Stimulated activated naive B cell treated with anti-CD40 and anti-IgM and Interleukin-4, amounts not matched to agents 10 μg/mL and 1 μg/mL and 100 μg/mL, for 72 hours (primary cell): ENCODE measurements at regions not wholly inside any gene's neighbourhood (a gene's known extent, or its start where the extent isn't known, plus 50 kb on each side); places are given as distances from the start of the nearest gene placed in this dataset.

Experiments used
- ATAC-seq, 2 donors: fragments of 150-1000 bp; cut with Tn5 transposase; replicated peaks; 2 replicates each; pipeline ENCODE4 v1.10.0; 2021; ENCODE audit warnings: moderate library complexity in 1 of 2
- DNase-seq: peaks from one replicate; pipeline ENCODE4 v3.0.0; 2021
- H3K27ac Mint-ChIP-seq: one replicate; pipeline ENCODE4 v1.8.0; 2022; ENCODE audit warnings: mild to moderate bottlenecking, mixed read lengths
- H3K27me3 Mint-ChIP-seq, 2 donors: one replicate each; pipeline ENCODE4 v1.8.0; 2022; ENCODE audit warnings: mixed read lengths in 2 of 2
- H3K36me3 Mint-ChIP-seq, 2 donors: one replicate each; pipeline ENCODE4 v1.8.0; 2022; ENCODE audit warnings: mixed read lengths in 2 of 2, mild to moderate bottlenecking in 1 of 2
- H3K4me1 Mint-ChIP-seq, 2 donors: one replicate each; pipeline ENCODE4 v1.8.0; 2022; ENCODE audit warnings: mixed read lengths in 2 of 2, mild to moderate bottlenecking in 1 of 2
- H3K4me3 Mint-ChIP-seq, 2 donors: one replicate each; pipeline ENCODE4 v1.8.0; 2022; ENCODE audit warnings: mild to moderate bottlenecking in 2 of 2, mixed read lengths in 2 of 2, moderate library complexity in 1 of 2
- H3K9me3 Mint-ChIP-seq, 2 donors: one replicate each; pipeline ENCODE4 v1.8.0; 2022; ENCODE audit warnings: mixed read lengths in 2 of 2, mild to moderate bottlenecking in 1 of 2

GRCh38 chr5:89900346-89900745, 509.2 kb downstream of the CETN3 start:
- H3K36me3 Mint-ChIP-seq = peaks cover 0 to 4% of the 10 kb centered on the region in 2 donors
- H3K27me3 Mint-ChIP-seq = peaks cover 0 to under 1% of the 10 kb centered on the region in 2 donors
- ATAC-seq (no peak), DNase-seq (no peak)
- no peak overlapping the region for H3K27ac Mint-ChIP-seq
- H3K9me3 Mint-ChIP-seq = peaks cover 6 to 8% of the 10 kb centered on the region in 2 donors
- no peak overlapping the region for H3K4me3 Mint-ChIP-seq
- H3K4me1 Mint-ChIP-seq = no peaks in the 10 kb centered on the region

- Mint-ChIP-seq H3K27ac (no peak overlapping the region), H3K9me3 (peaks cover 12 to 13% of the 10 kb centered on the region in 2 donors), H3K4me3 (no peak overlapping the region), H3K36me3 (peaks cover 3 to 8% of the 10 kb centered on the region in 2 donors), H3K4me1 (no peaks in the 10 kb centered on the region), H3K27me3 (peaks cover 0 to 5% of the 10 kb centered on the region in 2 donors)
- ATAC-seq = no peak
- DNase-seq = no peak
Measured at GRCh38 chr5:89899559-89899958, 510.0 kb downstream of the CETN3 start.

- peaks cover 23 to 30% of the 10 kb centered on the region in 2 donors for H3K9me3 Mint-ChIP-seq
- no peak overlapping the region for H3K4me3 Mint-ChIP-seq
- H3K4me1 Mint-ChIP-seq = no peaks in the 10 kb centered on the region
- no peak for DNase-seq
- H3K36me3 Mint-ChIP-seq = peaks cover 8 to 22% of the 10 kb centered on the region in 2 donors
- ATAC-seq = no peak
- H3K27me3 Mint-ChIP-seq = peaks cover 0 to 5% of the 10 kb centered on the region in 2 donors
- no peak overlapping the region for H3K27ac Mint-ChIP-seq
Measured at GRCh38 chr5:89893546-89893945, 516.0 kb downstream of the CETN3 start.

- Mint-ChIP-seq H3K27me3 (no peaks in the 10 kb centered on the region), H3K27ac (no peak overlapping the region), H3K4me1 (peaks cover 5 to 13% of the 10 kb centered on the region in 2 donors), H3K36me3 (no peaks in the 10 kb centered on the region), H3K4me3 (no peak overlapping the region), H3K9me3 (peaks cover 0 to 1% of the 10 kb centered on the region in 2 donors)
- ATAC-seq (no peak), DNase-seq (no peak)
Measured at GRCh38 chr5:89885670-89886069, 523.9 kb downstream of the CETN3 start.

GRCh38 chr5:89883967-89884366, 525.6 kb downstream of the CETN3 start:
- H3K27me3 Mint-ChIP-seq = no peaks in the 10 kb centered on the region
- H3K4me1 Mint-ChIP-seq = peaks cover 5 to 19% of the 10 kb centered on the region in 2 donors
- ATAC-seq (peak in 1 of 2 donors; percentile 45), DNase-seq (no peak)
- H3K9me3 Mint-ChIP-seq = peaks cover 0 to 3% of the 10 kb centered on the region in 2 donors
- H3K27ac Mint-ChIP-seq = no peak overlapping the region
- no peak overlapping the region for H3K4me3 Mint-ChIP-seq
- H3K36me3 Mint-ChIP-seq = no peaks in the 10 kb centered on the region

GRCh38 chr5:89878140-89879132, 531.1 kb downstream of the CETN3 start:
- H3K36me3 Mint-ChIP-seq = no peaks in the 10 kb centered on the region

GRCh38 chr5:89871906-89872305, 537.6 kb downstream of the CETN3 start:
- DNase-seq (no peak), ATAC-seq (no peak)
- Mint-ChIP-seq H3K4me3 (no peak overlapping the region), H3K27ac (no peak overlapping the region), H3K9me3 (peaks cover 0 to 1% of the 10 kb centered on the region in 2 donors), H3K27me3 (no peaks in the 10 kb centered on the region), H3K36me3 (no peaks in the 10 kb centered on the region), H3K4me1 (peaks cover 4 to 9% of the 10 kb centered on the region in 2 donors)

More at GRCh38 chr5:89878140-89879132, 531.1 kb downstream of the CETN3 start:
- DNase-seq = no peak
- H3K9me3 Mint-ChIP-seq = peaks cover 0 to 7% of the 10 kb centered on the region in 2 donors
- peaks cover 0 to 10% of the 10 kb centered on the region in 2 donors for H3K4me1 Mint-ChIP-seq
- H3K27me3 Mint-ChIP-seq = no peaks in the 10 kb centered on the region
- H3K4me3 Mint-ChIP-seq = no peak overlapping the region
- no peak for ATAC-seq
- no peak overlapping the region for H3K27ac Mint-ChIP-seq

GRCh38 chr5:89869346-89869745, 540.2 kb downstream of the CETN3 start:
- Mint-ChIP-seq H3K27ac (no peak overlapping the region), H3K4me1 (peaks cover 4 to 9% of the 10 kb centered on the region in 2 donors), H3K4me3 (no peak overlapping the region), H3K36me3 (no peaks in the 10 kb centered on the region), H3K27me3 (no peaks in the 10 kb centered on the region), H3K9me3 (peaks cover 0 to 1% of the 10 kb centered on the region in 2 donors)
- no peak for DNase-seq
- no peak for ATAC-seq

- H3K9me3 Mint-ChIP-seq = no peaks in the 10 kb centered on the region
- H3K27ac Mint-ChIP-seq = no peak overlapping the region
- H3K36me3 Mint-ChIP-seq = no peaks in the 10 kb centered on the region
- no peak overlapping the region for H3K4me3 Mint-ChIP-seq
- no peaks in the 10 kb centered on the region for H3K27me3 Mint-ChIP-seq
- peaks cover 0 to 3% of the 10 kb centered on the region in 2 donors for H3K4me1 Mint-ChIP-seq
- DNase-seq (no peak), ATAC-seq (no peak)
Measured at GRCh38 chr5:89866410-89866809, 543.1 kb downstream of the CETN3 start.

- no peak for DNase-seq
- Mint-ChIP-seq H3K27ac (no peak overlapping the region), H3K36me3 (peaks cover 0 to under 1% of the 10 kb centered on the region in 2 donors), H3K4me1 (no peaks in the 10 kb centered on the region), H3K27me3 (no peaks in the 10 kb centered on the region), H3K4me3 (no peak overlapping the region), H3K9me3 (no peaks in the 10 kb centered on the region)
- no peak for ATAC-seq
Measured at GRCh38 chr5:89864941-89865340, 544.6 kb downstream of the CETN3 start.

GRCh38 chr5:89857790-89858189, 551.8 kb downstream of the CETN3 start:
- H3K27ac Mint-ChIP-seq = no peak overlapping the region
- no peak for ATAC-seq
- peaks cover 0 to 11% of the 10 kb centered on the region in 2 donors for H3K4me1 Mint-ChIP-seq
- peaks cover 2 to 9% of the 10 kb centered on the region in 2 donors for H3K36me3 Mint-ChIP-seq
- no peak overlapping the region for H3K4me3 Mint-ChIP-seq
- DNase-seq = no peak
- peaks cover 0 to 4% of the 10 kb centered on the region in 2 donors for H3K9me3 Mint-ChIP-seq
- H3K27me3 Mint-ChIP-seq = no peaks in the 10 kb centered on the region

- H3K9me3 Mint-ChIP-seq = peaks cover 0 to 4% of the 10 kb centered on the region in 2 donors
- ATAC-seq = no peak
Measured at GRCh38 chr5:89855417-89855816, 554.1 kb downstream of the CETN3 start.

GRCh38 chr5:89851911-89852310, 557.6 kb downstream of the CETN3 start:
- H3K4me3 Mint-ChIP-seq = no peak overlapping the region
- H3K9me3 Mint-ChIP-seq = no peaks in the 10 kb centered on the region
- no peak for ATAC-seq
- no peak for DNase-seq
- H3K36me3 Mint-ChIP-seq = no peaks in the 10 kb centered on the region
- H3K4me1 Mint-ChIP-seq = peaks cover 4 to 5% of the 10 kb centered on the region in 2 donors
- H3K27me3 Mint-ChIP-seq = no peaks in the 10 kb centered on the region
- no peak overlapping the region for H3K27ac Mint-ChIP-seq

More at GRCh38 chr5:89855417-89855816, 554.1 kb downstream of the CETN3 start:
- Mint-ChIP-seq H3K27me3 (no peaks in the 10 kb centered on the region), H3K27ac (no peak overlapping the region), H3K4me3 (no peak overlapping the region), H3K36me3 (peaks cover 2 to 9% of the 10 kb centered on the region in 2 donors), H3K4me1 (peaks cover 0 to 11% of the 10 kb centered on the region in 2 donors)
- no peak for DNase-seq

GRCh38 chr5:89850513-89850865, 559.1 kb downstream of the CETN3 start:
- ATAC-seq = no peak
- Mint-ChIP-seq H3K27ac (no peak overlapping the region), H3K36me3 (no peaks in the 10 kb centered on the region), H3K27me3 (no peaks in the 10 kb centered on the region), H3K9me3 (no peaks in the 10 kb centered on the region), H3K4me1 (peaks cover 4 to 5% of the 10 kb centered on the region in 2 donors), H3K4me3 (no peak overlapping the region)
- no peak for DNase-seq
